HEK293 (cell line): ENCODE measurements at regions not wholly inside any gene's neighbourhood (a gene's known extent, or its start where the extent isn't known, plus 50 kb on each side); places are given as distances from the start of the nearest gene placed in this dataset.

Source experiments
- CTCF ChIA-PET: fragments of 350-600 bp; formaldehyde crosslinking; extraction: SDS; loops from one replicate; lab custom pipeline; 2021; ENCODE audit warnings: antibody characterized with exemption; lab: Yijun Ruan, JAX
- POLR2A ChIA-PET: fragments of 300-600 bp; formaldehyde crosslinking; extraction: SDS; loops from one replicate; lab custom pipeline; 2020; ENCODE audit warnings: antibody characterized with exemption, inconsistent platforms; lab: Yijun Ruan, JAX
- H3K27ac ChIP-seq: fragments of 200-500 bp; sonication (Bioruptor generic); 2 replicates; pipeline ENCODE4 v1.5.1; 2014; ENCODE audit warnings: low read depth, low read length, control low read depth, inconsistent platforms; ENCODE audit errors: extremely low read depth
- H3K36me3 ChIP-seq, 2 experiments: fragments of 200-500 bp in 1 of 2; sonication (Bioruptor generic) in 1 of 2; 1 replicate in 1 of 2; 2 replicates in 1 of 2; pipeline ENCODE4 v1.5.1; 2014 to 2017; ENCODE audit warnings: inconsistent platforms in 2 of 2, low read length in 2 of 2; ENCODE audit not compliant: control insufficient read depth in 2 of 2, insufficient read depth in 1 of 2
- H3K4me1 ChIP-seq: fragments of 200-500 bp; sonication (Bioruptor generic); 2 replicates; pipeline ENCODE4 v1.5.1; 2014; ENCODE audit warnings: mild to moderate bottlenecking, low read length, inconsistent platforms; ENCODE audit not compliant: control insufficient read depth, insufficient read depth
- H3K4me3 ChIP-seq: 2 replicates; pipeline ENCODE4 v1.5.1; 2011; ENCODE audit warnings: low read depth, mild to moderate bottlenecking, control low read depth, low read length, moderate library complexity
- H3K9me3 ChIP-seq: fragments of 200-500 bp; sonication (Bioruptor generic); 2 replicates; pipeline ENCODE4 v1.5.1; 2014; ENCODE audit warnings: low read depth, low read length, inconsistent platforms; ENCODE audit not compliant: control insufficient read depth, insufficient read depth
- BCL11A ChIP-seq: fragments of 450-650 bp; formaldehyde crosslinking; IDR thresholded peaks from 2 replicates; pipeline ENCODE4 v1.5.1; 2016; ENCODE audit warnings: low read depth, missing biosample characterization, missing genetic modification characterization
- HOXA7 ChIP-seq: sonication (generic); formaldehyde crosslinking; IDR thresholded peaks from 2 replicates; pipeline ENCODE4 v1.8.1; 2022; ENCODE audit warnings: missing genetic modification reagents, borderline replicate concordance
- IKZF3 ChIP-seq: fragments of 450-650 bp; IDR thresholded peaks from 2 replicates; pipeline ENCODE4 v1.5.0; 2018; ENCODE audit warnings: missing biosample characterization, mild to moderate bottlenecking, missing genetic modification characterization, moderate library complexity
- OSR2 ChIP-seq: fragments of 450-650 bp; formaldehyde crosslinking; IDR thresholded peaks from 2 replicates; pipeline ENCODE4 v1.5.1; 2016; ENCODE audit warnings: missing biosample characterization, missing genetic modification characterization
- REPIN1 ChIP-seq: fragments of 450-650 bp; formaldehyde crosslinking; IDR thresholded peaks from 2 replicates; pipeline ENCODE4 v1.5.1; 2017; ENCODE audit warnings: missing biosample characterization, missing genetic modification characterization, low read depth
- YY1 ChIP-seq: fragments of 450-650 bp; formaldehyde crosslinking; IDR thresholded peaks from 2 replicates; pipeline ENCODE4 v1.5.1; 2018; ENCODE audit warnings: missing biosample characterization, missing genetic modification characterization
- ZBTB1 ChIP-seq: fragments of 450-650 bp; formaldehyde crosslinking; IDR thresholded peaks from 2 replicates; pipeline ENCODE4 v1.5.1; 2016; ENCODE audit warnings: missing biosample characterization, missing genetic modification characterization
- ZBTB48 ChIP-seq: fragments of 450-650 bp; formaldehyde crosslinking; IDR thresholded peaks from 2 replicates; pipeline ENCODE4 v1.5.1; 2016; ENCODE audit warnings: missing biosample characterization, missing genetic modification characterization
- ZEB2 ChIP-seq: fragments of 450-650 bp; formaldehyde crosslinking; IDR thresholded peaks from 2 replicates; pipeline ENCODE4 v1.5.1; 2016; ENCODE audit warnings: missing biosample characterization, missing genetic modification characterization
- ZFP3 ChIP-seq: fragments of 450-650 bp; formaldehyde crosslinking; IDR thresholded peaks from 2 replicates; pipeline ENCODE4 v1.5.1; 2016; ENCODE audit warnings: low read depth, missing biosample characterization, missing genetic modification characterization
- ZNF121 ChIP-seq: fragments of 450-650 bp; formaldehyde crosslinking; IDR thresholded peaks from 2 replicates; pipeline ENCODE4 v1.5.1; 2016; ENCODE audit warnings: missing biosample characterization, missing genetic modification characterization
- ZNF138 ChIP-seq: fragments of 450-650 bp; formaldehyde crosslinking; IDR thresholded peaks from 2 replicates; pipeline ENCODE4 v1.5.1; 2016; ENCODE audit warnings: missing biosample characterization, missing genetic modification characterization, borderline replicate concordance
- ZNF169 ChIP-seq: fragments of 450-650 bp; formaldehyde crosslinking; IDR thresholded peaks from 2 replicates; pipeline ENCODE4 v1.5.1; 2016; ENCODE audit warnings: missing biosample characterization, missing genetic modification characterization
- ZNF174 ChIP-seq: fragments of 450-650 bp; formaldehyde crosslinking; IDR thresholded peaks from 2 replicates; pipeline ENCODE4 v1.5.0; 2017; ENCODE audit warnings: missing biosample characterization, mild to moderate bottlenecking, missing genetic modification characterization
- ZNF202 ChIP-seq: fragments of 450-650 bp; formaldehyde crosslinking; IDR thresholded peaks from 2 replicates; pipeline ENCODE4 v1.5.1; 2016; ENCODE audit warnings: missing biosample characterization, missing genetic modification characterization, borderline replicate concordance
- ZNF341 ChIP-seq: fragments of 450-650 bp; formaldehyde crosslinking; IDR thresholded peaks from 2 replicates; pipeline ENCODE4; 2016; ENCODE audit warnings: low read depth, missing biosample characterization, missing genetic modification characterization
- ZNF423 ChIP-seq: fragments of 450-650 bp; formaldehyde crosslinking; IDR thresholded peaks from 2 replicates; pipeline ENCODE4 v1.5.1; 2016; ENCODE audit warnings: missing biosample characterization, missing genetic modification characterization
- ZNF433 ChIP-seq: fragments of 450-650 bp; formaldehyde crosslinking; IDR thresholded peaks from 2 replicates; pipeline ENCODE4 v1.5.1; 2016; ENCODE audit warnings: missing biosample characterization, missing genetic modification characterization, low read depth
- ZNF600 ChIP-seq: fragments of 450-650 bp; formaldehyde crosslinking; IDR thresholded peaks from 2 replicates; pipeline ENCODE4 v1.5.1; 2016; ENCODE audit warnings: missing biosample characterization, missing genetic modification characterization
- ZNF670 ChIP-seq: fragments of 450-650 bp; formaldehyde crosslinking; IDR thresholded peaks from 2 replicates; pipeline ENCODE4 v1.5.1; 2016; ENCODE audit warnings: missing biosample characterization, missing genetic modification characterization, low read depth
- ZNF776 ChIP-seq: fragments of 450-650 bp; formaldehyde crosslinking; IDR thresholded peaks from 2 replicates; pipeline ENCODE4 v1.5.0; 2017; ENCODE audit warnings: missing biosample characterization, missing genetic modification characterization, borderline replicate concordance
- ZNF792 ChIP-seq: fragments of 450-650 bp; formaldehyde crosslinking; IDR thresholded peaks from 2 replicates; pipeline ENCODE4 v1.5.1; 2016; ENCODE audit warnings: missing biosample characterization, missing genetic modification characterization
- ZNF830 ChIP-seq: fragments of 450-650 bp; IDR thresholded peaks from 2 replicates; pipeline ENCODE4 v1.5.0; 2018; ENCODE audit warnings: missing biosample characterization, missing genetic modification characterization, low read depth, mild to moderate bottlenecking, moderate library complexity
- TF ChIP-seq, protein P1 (sequence below): sonication (generic); formaldehyde crosslinking; IDR thresholded peaks from 2 replicates; pipeline ENCODE4 v1.8.1; 2022; ENCODE audit warnings: mild to moderate bottlenecking, moderate library complexity, missing genetic modification reagents
- TF ChIP-seq, protein P2 (sequence below): IDR thresholded peaks from 2 replicates; pipeline ENCODE4 v1.6.1; 2011; ENCODE audit warnings: mild to moderate bottlenecking, low read depth, low read length, borderline replicate concordance
- TF ChIP-seq, protein P3 (sequence below): fragments of 450-650 bp; IDR thresholded peaks from 2 replicates; pipeline ENCODE4 v1.5.1; 2018; ENCODE audit warnings: missing biosample characterization, missing genetic modification characterization

DNA sequence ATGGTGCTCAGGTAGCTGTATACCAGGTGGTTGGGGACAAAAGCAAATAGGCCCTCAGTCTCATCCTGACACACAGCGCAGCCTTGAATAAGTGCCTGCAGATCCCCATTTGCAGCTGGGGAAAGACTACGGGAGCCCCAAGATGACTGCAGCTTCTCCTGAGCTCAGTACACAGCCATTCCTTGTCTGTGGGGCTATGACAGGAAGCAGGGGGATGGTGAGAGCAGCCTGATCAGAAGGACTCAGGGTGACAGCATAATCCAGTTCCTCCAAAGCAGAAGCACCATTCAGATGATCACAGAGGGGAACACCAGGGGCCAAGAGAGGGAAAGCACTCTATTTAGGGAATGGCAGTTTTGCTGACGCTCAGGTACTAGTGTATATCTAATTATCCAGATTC is 104.8 kb upstream of the MOCS1 start (continued):
- TF ChIP-seq, protein P1, sequence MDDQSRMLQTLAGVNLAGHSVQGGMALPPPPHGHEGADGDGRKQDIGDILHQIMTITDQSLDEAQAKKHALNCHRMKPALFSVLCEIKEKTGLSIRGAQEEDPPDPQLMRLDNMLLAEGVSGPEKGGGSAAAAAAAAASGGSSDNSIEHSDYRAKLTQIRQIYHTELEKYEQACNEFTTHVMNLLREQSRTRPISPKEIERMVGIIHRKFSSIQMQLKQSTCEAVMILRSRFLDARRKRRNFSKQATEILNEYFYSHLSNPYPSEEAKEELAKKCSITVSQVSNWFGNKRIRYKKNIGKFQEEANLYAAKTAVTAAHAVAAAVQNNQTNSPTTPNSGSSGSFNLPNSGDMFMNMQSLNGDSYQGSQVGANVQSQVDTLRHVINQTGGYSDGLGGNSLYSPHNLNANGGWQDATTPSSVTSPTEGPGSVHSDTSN (CRISPR knock-in tag): no peak
- TF ChIP-seq IKZF3 (tag by site-specific recombination) (no peak), ZNF423 (tag by site-specific recombination) (no peak), ZNF600 (no peak), HOXA7 (CRISPR knock-in tag) (no peak), ZNF174 (no peak), ZNF121 (no peak)

DNA sequence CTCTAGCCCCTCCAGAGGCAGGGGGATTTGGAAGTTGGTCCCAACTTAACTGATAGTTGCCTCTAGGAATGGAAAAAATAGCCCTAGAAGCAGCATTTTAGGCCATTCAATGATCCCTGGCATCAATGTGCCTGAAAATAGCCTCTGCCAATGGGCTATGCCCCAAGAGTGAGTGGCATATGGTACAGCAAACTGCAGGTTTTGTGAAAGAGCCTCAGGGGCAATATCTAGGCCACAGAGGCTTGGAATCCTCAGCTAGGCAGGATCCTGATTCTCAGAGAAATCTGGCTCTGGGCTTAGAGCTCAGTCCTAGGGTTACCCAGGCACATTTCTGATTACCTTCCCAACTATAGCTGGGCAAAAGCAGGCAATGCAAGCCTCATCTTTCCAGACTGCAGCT is 104.4 kb upstream of the MOCS1 start:
- H3K36me3 ChIP-seq: no peaks in the 10 kb centered on the region
- no peak overlapping the region for H3K27ac ChIP-seq
- H3K9me3 ChIP-seq: no peaks in the 10 kb centered on the region; the same call in 1 of the 2 replicates
- H3K4me3 ChIP-seq: no peak overlapping the region
- TF ChIP-seq, protein P2, sequence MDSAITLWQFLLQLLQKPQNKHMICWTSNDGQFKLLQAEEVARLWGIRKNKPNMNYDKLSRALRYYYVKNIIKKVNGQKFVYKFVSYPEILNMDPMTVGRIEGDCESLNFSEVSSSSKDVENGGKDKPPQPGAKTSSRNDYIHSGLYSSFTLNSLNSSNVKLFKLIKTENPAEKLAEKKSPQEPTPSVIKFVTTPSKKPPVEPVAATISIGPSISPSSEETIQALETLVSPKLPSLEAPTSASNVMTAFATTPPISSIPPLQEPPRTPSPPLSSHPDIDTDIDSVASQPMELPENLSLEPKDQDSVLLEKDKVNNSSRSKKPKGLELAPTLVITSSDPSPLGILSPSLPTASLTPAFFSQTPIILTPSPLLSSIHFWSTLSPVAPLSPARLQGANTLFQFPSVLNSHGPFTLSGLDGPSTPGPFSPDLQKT: no peak
- no peak for TF ChIP-seq BCL11A (tag by site-specific recombination)
- TF ChIP-seq ZBTB1: no peak
- no peak for TF ChIP-seq ZNF670 (tag by site-specific recombination)
- no peak for TF ChIP-seq ZFP3
- TF ChIP-seq ZEB2 (tag by site-specific recombination): no peak
- no peak for TF ChIP-seq ZNF792 (tag by site-specific recombination)
- TF ChIP-seq ZNF341: no peak
- TF ChIP-seq ZNF830 (tag by site-specific recombination): no peak
- TF ChIP-seq ZNF776 (tag by site-specific recombination): no peak
- TF ChIP-seq ZNF169 (tag by site-specific recombination): no peak
- TF ChIP-seq REPIN1 (tag by site-specific recombination): no peak
- TF ChIP-seq OSR2 (tag by site-specific recombination): no peak
- ChIA-PET POLR2A (no interaction called here), CTCF (interaction anchor here (0.6 kb wide), 1 partner anchor 271 kb away, joined by 3 read pairs; no protein-coding TSS in a partner anchor)
- no peaks in the 10 kb centered on the region for H3K4me1 ChIP-seq

DNA sequence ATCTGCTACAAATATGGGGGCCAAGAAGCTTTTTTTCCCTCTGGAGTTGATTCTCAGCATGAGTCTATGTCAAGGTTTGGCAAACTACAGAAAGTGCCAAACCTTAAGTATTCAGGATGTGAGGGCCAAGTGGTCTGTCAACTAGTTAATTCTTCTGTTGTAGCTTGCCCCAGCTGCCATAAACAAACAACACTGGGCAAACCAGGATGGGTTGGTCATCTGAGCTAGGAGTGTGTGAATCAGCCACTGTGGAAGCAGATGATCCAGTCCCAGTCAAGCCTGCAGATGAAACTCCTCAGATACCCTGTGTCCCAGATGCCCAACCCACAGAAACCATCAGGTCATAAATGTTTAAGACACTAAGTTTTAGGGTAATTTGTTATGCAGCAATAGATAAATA is 103.0 kb upstream of the MOCS1 start:
- H3K4me3 ChIP-seq: no peak overlapping the region
- H3K9me3 ChIP-seq: no peaks in the 10 kb centered on the region; the same call in 1 of the 2 replicates
- POLR2A ChIA-PET: no interaction called here

DNA sequence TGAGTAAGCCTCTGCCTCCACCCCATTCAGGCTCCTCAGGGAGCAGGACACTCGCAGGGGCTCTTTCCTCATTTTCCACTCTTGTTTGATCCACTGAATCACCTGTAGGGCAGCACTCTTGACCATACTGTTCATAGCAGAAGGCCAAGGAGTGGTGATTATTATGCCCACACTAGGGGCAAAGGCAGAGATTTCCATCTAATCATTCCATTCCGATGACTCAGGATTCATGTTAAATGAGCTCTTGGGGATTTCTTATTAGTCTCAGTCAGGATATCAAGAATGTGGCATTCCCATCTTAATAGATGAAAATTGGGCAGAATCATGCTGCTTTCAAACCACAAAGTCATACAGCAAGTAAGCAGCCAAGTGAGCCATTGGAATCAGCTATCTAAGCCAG is 101.9 kb upstream of the MOCS1 start:
- H3K36me3 ChIP-seq: no peaks in the 10 kb centered on the region
- H3K4me1 ChIP-seq: no peaks in the 10 kb centered on the region
- no peak overlapping the region for H3K4me3 ChIP-seq
- ChIA-PET CTCF (interaction anchor here (0.6 to 1.1 kb wide), 2 partner anchors 76 to 170 kb away, joined by 3 read pairs; no protein-coding TSS in a partner anchor), POLR2A (no interaction called here)
- no peaks in the 10 kb centered on the region for H3K9me3 ChIP-seq
- H3K27ac ChIP-seq: no peak overlapping the region
- TF ChIP-seq ZBTB48 (no peak), ZNF433 (no peak)
- TF ChIP-seq, protein P3, sequence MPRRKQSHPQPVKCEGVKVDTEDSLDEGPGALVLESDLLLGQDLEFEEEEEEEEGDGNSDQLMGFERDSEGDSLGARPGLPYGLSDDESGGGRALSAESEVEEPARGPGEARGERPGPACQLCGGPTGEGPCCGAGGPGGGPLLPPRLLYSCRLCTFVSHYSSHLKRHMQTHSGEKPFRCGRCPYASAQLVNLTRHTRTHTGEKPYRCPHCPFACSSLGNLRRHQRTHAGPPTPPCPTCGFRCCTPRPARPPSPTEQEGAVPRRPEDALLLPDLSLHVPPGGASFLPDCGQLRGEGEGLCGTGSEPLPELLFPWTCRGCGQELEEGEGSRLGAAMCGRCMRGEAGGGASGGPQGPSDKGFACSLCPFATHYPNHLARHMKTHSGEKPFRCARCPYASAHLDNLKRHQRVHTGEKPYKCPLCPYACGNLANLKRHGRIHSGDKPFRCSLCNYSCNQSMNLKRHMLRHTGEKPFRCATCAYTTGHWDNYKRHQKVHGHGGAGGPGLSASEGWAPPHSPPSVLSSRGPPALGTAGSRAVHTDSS (tag by site-specific recombination): no peak

More for the DNA sequence above, 103.0 kb upstream of the MOCS1 start:
- no peaks in the 10 kb centered on the region for H3K36me3 ChIP-seq
- CTCF ChIA-PET: interaction anchor here (1.1 kb wide), 1 partner anchor 291 kb away, joined by 4 read pairs; no protein-coding TSS in a partner anchor
- no peak for TF ChIP-seq YY1
- TF ChIP-seq ZEB2 (tag by site-specific recombination): no peak
- no peak for TF ChIP-seq ZNF138
- no peak for TF ChIP-seq ZNF202
- no peaks in the 10 kb centered on the region for H3K4me1 ChIP-seq
- H3K27ac ChIP-seq: no peak overlapping the region
